Progenitor cell of endocrine pancreas (in vitro differentiated cells): ENCODE measurements at regions not wholly inside any gene's neighbourhood (a gene's known extent, or its start where the extent isn't known, plus 50 kb on each side); places are given as distances from the start of the nearest gene placed in this dataset.

ENCODE experiments used
- DNase-seq: peaks from one replicate; pipeline ENCODE4 v3.0.0; 2021; ENCODE audit warnings: low spot score; ENCODE audit not compliant: unreplicated experiment
- H3K27ac Mint-ChIP-seq: 2 replicates; pipeline ENCODE4 v1.8.0; 2021; ENCODE audit warnings: mild to moderate bottlenecking, moderate library complexity, mixed read lengths
- H3K27me3 Mint-ChIP-seq: 2 replicates; pipeline ENCODE4 v1.8.0; 2021; ENCODE audit warnings: mixed read lengths
- H3K36me3 Mint-ChIP-seq: 2 replicates; pipeline ENCODE4 v1.8.0; 2022; ENCODE audit warnings: mixed read lengths; ENCODE audit not compliant: insufficient read depth
- H3K4me1 Mint-ChIP-seq: 2 replicates; pipeline ENCODE4 v1.8.0; 2021; ENCODE audit warnings: low read depth, mixed read lengths
- H3K4me3 Mint-ChIP-seq: 2 replicates; pipeline ENCODE4 v1.8.0; 2021; ENCODE audit warnings: low read depth, mild to moderate bottlenecking, moderate library complexity, mixed read lengths
- H3K9me3 Mint-ChIP-seq: 2 replicates; pipeline ENCODE4 v1.8.0; 2021; ENCODE audit warnings: low read depth, mixed read lengths
- TF ChIP-seq, protein P1 (sequence below): fragments of 200-600 bp; sonication (generic); IDR thresholded peaks from one replicate; pipeline ENCODE4 v1.5.0; 2021; ENCODE audit warnings: antibody characterized with exemption, mild to moderate bottlenecking; ENCODE audit not compliant: unreplicated experiment

DNA sequence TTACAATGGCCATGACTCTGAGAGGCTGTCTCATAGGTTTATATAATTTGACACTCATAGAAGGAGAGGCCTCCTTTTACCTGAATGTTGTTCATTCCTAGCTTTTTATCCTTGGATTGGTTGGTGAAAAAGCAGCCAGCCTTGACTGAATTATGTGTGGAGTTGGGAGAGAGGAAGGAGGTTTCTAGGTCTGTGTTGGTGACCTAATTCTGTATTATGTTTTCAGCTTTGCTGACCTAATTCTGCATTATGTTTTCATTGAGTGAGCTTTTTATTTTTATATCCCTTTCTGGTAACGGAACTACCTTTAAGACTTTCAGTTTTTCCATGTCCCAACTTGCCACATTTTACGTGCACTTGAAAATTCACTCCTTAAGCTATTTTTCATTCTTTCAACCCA lies 59.1 kb upstream of the RNF144B start:
- no peaks in the 10 kb centered on the region for H3K9me3 Mint-ChIP-seq
- H3K4me3 Mint-ChIP-seq: no peak overlapping the region
- H3K36me3 Mint-ChIP-seq: no peaks in the 10 kb centered on the region

DNA sequence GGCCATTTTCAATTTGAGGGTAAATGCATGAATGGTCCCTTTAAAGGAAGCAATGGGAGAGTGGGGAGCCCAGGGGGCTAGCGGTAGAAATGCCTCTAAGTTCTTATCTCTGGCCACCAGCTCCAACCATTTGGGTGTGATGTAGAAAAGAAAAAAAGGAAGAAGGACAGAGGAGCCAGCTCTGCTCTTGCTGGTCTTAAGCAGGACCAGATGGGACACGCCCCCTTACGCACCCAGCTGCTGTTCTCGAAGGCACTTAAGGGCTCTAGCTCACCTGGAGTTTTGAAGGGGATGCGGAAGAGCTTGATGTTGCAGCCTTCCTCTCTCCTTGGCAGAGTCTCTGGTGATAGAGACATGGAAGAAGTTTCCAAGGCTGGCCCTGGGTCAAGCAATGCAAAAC lies 59.5 kb upstream of the RNF144B start:
- Mint-ChIP-seq H3K9me3 (no peaks in the 10 kb centered on the region), H3K27me3 (peaks cover 3% of the 10 kb centered on the region), H3K27ac (no peak overlapping the region), H3K36me3 (no peaks in the 10 kb centered on the region), H3K4me3 (no peak overlapping the region), H3K4me1 (no peaks in the 10 kb centered on the region)
- no peak for DNase-seq
- TF ChIP-seq, protein P1, sequence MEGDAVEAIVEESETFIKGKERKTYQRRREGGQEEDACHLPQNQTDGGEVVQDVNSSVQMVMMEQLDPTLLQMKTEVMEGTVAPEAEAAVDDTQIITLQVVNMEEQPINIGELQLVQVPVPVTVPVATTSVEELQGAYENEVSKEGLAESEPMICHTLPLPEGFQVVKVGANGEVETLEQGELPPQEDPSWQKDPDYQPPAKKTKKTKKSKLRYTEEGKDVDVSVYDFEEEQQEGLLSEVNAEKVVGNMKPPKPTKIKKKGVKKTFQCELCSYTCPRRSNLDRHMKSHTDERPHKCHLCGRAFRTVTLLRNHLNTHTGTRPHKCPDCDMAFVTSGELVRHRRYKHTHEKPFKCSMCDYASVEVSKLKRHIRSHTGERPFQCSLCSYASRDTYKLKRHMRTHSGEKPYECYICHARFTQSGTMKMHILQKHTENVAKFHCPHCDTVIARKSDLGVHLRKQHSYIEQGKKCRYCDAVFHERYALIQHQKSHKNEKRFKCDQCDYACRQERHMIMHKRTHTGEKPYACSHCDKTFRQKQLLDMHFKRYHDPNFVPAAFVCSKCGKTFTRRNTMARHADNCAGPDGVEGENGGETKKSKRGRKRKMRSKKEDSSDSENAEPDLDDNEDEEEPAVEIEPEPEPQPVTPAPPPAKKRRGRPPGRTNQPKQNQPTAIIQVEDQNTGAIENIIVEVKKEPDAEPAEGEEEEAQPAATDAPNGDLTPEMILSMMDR: no peak

More for the DNA sequence above, 59.1 kb upstream of the RNF144B start:
- Mint-ChIP-seq H3K27ac (no peak overlapping the region), H3K4me1 (no peaks in the 10 kb centered on the region), H3K27me3 (peaks cover 3% of the 10 kb centered on the region)
- no peak for DNase-seq
- TF ChIP-seq, protein P1: no peak

DNA sequence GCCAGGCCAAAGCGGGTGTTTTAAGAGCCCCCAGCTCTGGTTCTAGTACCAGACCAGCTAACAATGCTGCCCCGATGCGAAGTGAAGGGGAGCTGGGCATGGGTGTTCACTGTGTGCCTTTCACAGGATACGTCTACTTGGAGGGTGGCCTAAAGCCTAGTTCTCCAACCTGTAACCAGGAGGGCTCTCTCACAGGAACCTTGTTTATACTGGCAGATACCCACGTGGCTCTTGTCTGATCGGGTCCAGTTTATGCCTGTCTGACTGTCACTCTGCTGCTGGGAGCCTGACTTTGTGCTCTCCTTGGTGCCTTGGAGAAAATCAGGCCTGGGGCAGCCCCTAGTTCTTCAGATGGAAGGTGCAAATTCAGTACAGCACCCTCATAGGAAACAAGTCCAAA lies 60.2 kb upstream of the RNF144B start:
- Mint-ChIP-seq H3K27ac (no peak overlapping the region), H3K27me3 (peaks cover 3% of the 10 kb centered on the region), H3K4me3 (no peak overlapping the region), H3K36me3 (no peaks in the 10 kb centered on the region), H3K9me3 (no peaks in the 10 kb centered on the region), H3K4me1 (no peaks in the 10 kb centered on the region)
- no peak for DNase-seq
- TF ChIP-seq, protein P1: no peak

DNA sequence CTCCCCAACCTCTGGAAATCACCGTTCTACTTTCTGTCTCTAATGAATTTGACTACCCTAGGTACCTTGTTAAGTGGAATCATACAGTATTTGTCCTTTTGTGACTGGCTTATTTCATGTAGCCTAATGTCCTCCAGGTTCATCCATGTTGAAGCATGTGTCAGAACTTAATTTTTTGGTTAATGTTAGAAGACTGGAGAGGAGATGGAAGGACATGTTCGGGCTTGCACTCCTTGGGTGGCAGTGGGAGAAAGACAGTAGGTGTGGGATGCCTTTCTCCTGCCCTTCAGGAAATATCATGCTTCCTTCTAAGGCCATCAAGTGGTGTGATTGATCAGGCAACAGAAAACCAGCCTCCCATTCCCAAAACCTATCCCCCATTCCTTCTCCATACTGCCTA lies 61.1 kb upstream of the RNF144B start:
- H3K4me3 Mint-ChIP-seq: no peak overlapping the region
- TF ChIP-seq, protein P1: no peak
- H3K27me3 Mint-ChIP-seq: peaks cover 3% of the 10 kb centered on the region
- H3K27ac Mint-ChIP-seq: no peak overlapping the region
- H3K9me3 Mint-ChIP-seq: no peaks in the 10 kb centered on the region
- H3K36me3 Mint-ChIP-seq: no peaks in the 10 kb centered on the region
- no peaks in the 10 kb centered on the region for H3K4me1 Mint-ChIP-seq
- no peak for DNase-seq

DNA sequence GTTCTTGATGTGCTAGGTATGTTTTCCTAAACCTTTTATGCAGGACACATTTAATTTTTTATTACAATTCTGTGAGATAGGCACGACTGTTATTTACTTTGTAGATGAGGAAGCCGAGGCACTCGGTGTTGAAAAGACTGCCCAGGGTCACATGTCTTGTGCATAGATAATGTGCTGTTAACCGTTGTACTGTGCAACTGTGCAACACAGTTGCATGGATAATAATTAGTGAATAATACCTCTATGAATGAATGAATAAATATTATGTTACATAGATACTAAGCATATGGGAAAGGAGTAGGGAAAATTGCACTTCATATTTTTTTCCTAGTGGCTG lies 60.3 kb upstream of the DEK start:
- Mint-ChIP-seq H3K4me3 (no peak overlapping the region), H3K27me3 (peaks cover 3% of the 10 kb centered on the region), H3K36me3 (no peaks in the 10 kb centered on the region), H3K9me3 (no peaks in the 10 kb centered on the region), H3K27ac (no peak overlapping the region), H3K4me1 (no peaks in the 10 kb centered on the region)
- TF ChIP-seq, protein P1: no peak
- DNase-seq: no peak
